ENCODE measurements at regions not wholly inside any gene's neighbourhood (a gene's known extent, or its start where the extent isn't known, plus 50 kb on each side); places are given as distances from the start of the nearest gene placed in this dataset.

- TF ChIP-seq, protein P1, sequence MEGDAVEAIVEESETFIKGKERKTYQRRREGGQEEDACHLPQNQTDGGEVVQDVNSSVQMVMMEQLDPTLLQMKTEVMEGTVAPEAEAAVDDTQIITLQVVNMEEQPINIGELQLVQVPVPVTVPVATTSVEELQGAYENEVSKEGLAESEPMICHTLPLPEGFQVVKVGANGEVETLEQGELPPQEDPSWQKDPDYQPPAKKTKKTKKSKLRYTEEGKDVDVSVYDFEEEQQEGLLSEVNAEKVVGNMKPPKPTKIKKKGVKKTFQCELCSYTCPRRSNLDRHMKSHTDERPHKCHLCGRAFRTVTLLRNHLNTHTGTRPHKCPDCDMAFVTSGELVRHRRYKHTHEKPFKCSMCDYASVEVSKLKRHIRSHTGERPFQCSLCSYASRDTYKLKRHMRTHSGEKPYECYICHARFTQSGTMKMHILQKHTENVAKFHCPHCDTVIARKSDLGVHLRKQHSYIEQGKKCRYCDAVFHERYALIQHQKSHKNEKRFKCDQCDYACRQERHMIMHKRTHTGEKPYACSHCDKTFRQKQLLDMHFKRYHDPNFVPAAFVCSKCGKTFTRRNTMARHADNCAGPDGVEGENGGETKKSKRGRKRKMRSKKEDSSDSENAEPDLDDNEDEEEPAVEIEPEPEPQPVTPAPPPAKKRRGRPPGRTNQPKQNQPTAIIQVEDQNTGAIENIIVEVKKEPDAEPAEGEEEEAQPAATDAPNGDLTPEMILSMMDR (IDR thresholded peaks at IDR 0.05; ENCODE audit: low read depth, low read length, poor library complexity, severe bottlenecking) = no peak
- no peak for TF ChIP-seq EZH2phosphoT487 (IDR thresholded peaks at IDR 0.05; ENCODE audit: borderline replicate concordance, low read length)
Measured at GRCh38 chr11:119814766-119815165, 85.8 kb upstream of the NECTIN1 start.
